COLO668 (cell line): ENCODE measurements at regions not wholly inside any gene's neighbourhood (a gene's known extent, or its start where the extent isn't known, plus 50 kb on each side); places are given as distances from the start of the nearest gene placed in this dataset.
"Not testable (repeated sequence)": the region's sequence is repeated elsewhere in the genome, so short reads cannot be mapped to it uniquely, and the experiment has no call there.

Experiments used
- DNase-seq: peaks from one replicate; lab custom pipeline; 2025; ENCODE audit not compliant: unreplicated experiment; lab: John Stamatoyannopoulos, UW

DNA sequence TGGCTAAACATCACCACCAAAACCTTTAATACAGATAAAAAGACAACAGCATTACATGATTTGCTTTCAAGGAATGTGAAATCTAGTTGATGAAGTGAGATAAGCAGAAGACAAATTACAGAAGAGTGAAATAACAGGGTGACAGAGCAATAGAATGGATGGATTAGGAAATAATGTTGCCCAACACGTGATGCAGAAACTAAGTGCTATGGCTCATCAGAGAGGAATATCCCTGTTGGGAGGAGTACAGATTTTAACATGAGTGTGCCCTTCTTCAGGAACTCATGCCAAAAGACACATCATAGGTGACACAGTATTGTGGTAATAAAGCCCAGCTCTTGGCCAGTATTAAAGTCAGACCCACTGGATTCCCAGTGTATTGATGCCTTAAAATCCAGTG is 176.6 kb upstream of the RAG2 start:
- no peak for DNase-seq

DNA sequence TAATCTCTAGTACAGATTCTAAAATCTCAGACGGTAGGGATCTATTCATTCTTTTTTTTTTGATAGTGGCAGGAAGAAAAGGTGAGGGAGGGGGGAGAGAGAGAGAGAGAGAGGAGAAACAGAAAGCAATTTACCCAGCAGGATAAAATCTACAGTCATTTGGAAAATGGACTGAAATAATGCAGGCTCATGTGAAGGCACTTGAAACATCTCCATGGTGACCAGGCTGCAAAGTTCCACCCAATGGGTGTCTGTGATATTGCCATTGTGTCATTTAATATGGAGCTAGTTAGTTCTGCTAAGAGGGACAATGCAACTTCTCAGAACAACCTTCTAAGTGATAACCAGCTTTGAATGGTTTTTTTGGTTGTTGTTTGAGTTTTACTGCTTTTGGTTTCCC is 165.2 kb upstream of the RAG2 start:
- DNase-seq: no peak

DNA sequence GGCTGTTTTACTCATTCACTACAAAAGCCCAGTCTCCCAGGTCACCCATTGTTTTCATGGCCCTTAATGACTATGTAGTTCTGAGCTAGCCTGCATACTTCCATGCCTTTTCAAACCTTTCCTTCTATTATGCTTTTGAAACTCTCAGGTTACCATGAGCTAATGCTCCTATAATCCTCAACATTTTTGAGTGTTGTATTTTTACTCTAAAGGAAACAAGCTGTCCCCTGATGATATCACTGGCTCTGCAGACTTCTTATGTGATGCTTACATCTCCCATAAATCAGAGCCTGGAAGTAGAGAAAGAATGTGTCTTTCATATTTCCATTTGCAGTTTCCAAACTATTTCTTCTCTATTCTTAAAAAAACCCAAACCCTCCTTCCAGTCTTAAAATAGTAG is 159.0 kb upstream of the RAG2 start:
- no peak for DNase-seq

DNA sequence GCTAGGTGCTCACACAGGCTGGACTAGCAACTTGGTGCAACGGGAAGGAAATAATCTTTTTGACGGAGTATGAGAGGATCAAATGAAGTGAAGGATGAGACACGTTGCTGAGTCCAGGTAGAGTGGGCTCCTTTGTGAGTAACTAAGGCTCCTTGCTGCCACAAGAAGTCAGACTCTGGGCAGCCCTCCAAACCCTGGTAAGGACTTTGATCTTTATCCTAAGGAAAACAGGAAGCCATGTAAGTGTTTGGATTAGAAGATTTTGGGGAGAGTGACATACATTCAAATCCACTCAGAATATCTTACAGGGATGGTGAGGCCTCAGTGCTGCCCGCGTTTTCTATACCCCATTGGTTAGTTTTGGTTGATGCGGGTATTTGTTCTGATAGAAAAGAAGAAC is 155.9 kb upstream of the RAG2 start:
- no peak for DNase-seq

DNA sequence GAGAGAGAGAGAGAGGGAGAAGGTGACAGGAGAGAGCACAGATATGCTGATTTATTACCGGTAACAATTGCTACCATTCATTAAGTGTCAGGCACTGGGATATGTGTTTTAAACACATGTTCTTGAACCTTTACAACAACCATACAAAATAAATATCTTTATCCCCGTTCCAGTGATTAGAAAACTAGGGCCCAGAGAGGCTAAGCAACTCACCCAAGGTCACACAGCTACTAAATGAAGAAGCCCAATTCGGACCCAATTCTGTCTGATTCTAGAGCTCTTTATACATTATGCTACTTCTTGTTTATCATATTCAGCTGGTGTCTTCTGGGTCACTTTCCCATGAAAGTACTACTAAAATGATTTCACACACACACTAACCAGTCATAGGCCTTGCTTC is 154.0 kb upstream of the RAG2 start:
- no peak for DNase-seq

DNA sequence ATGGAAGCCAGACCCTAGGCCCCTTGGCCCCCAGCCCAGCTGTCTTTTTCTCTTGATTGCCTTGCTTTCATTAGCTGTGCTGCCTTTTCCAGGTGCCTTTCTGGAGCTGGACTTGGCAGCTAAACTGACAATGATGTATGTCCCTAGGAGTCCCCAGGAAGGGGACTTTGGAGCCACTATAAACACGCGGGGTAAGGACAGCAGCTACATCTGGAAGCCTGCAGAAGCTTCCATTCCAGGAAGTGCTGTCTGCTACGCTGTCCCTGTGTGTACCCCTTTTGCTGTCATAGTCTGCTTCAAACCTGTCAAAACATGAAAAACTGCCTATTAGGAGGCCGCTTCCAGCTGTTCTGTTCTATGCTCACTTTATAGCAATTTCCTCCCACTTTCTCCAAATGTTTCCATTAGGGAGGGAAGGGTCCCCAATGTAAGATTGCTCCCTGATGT is 153.3 kb upstream of the RAG2 start:
- DNase-seq: no peak

DNA sequence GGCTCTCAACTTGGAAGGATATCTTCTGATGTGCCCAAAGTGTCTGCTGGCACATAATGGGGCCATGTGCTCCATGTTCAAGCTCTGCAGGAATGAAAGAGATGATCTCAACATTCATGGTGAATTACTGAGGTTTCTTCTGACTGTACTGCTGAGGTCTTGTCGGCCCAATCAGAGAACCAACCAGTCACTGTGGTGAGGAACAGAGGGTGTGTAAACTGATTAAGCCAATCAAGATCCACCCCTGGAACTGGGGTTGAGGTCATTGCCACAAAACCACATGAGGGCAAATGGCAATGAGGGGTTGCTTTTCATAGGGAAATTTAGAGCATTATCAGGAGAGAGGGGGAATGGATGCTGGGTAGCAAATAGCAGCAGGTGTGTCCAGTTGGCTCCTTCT is 152.3 kb upstream of the RAG2 start:
- no peak for DNase-seq

DNA sequence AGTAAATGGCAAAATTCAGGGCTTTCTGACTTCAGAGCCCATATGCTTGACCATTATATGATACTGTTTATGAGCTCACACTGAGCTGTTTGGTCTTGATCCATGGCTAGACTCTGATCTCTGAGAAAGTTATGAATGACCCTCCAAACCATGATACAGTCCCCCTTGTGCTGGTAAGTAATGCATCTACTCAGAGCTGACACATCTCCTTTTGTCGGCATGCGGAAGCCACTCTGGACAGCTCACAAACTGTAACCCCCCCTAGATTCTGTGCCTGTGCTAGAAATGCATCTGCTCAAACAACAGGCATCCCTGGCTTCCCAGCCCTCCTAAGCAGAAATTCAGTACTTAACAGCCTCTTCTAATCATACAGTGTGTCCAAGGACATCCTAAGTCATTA is 150.8 kb upstream of the RAG2 start:
- DNase-seq: no peak

DNA sequence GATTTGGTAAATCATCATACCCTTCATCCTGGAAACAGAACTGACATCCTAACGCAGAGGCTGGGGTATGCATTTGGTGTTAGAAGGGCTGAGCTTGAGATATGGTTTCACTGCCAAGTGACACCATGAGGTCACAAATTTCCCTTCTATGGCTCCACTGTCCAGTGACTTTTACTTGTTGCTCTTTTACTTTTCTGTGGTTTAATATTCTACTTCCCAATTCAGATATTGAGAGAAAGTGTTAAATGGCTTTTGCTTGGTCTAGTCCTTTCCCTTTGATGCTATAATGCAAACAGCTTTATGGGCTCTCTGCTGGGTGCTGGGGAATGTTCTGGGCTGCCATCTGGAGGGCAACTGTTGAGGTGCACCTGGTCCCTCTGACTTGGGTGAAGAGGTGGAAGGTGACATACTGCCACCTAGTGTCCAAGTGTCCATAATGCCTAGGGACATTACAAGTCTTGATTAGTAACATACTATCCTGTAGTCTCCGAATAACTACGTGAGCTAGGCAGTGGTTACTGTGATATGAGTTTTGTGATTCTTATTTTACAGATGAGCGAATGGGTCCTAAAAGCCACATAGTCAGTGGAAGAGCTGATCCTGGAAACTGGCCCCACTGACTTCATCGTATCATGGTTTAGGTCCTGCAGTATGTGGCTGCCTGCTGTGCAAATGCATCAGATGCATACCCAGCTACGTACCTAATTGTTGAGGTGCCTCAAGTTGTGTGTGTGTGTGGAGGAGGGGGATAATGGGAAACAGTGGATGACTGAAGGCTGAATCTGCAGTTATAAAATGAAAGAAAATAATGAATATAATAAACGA is 149.1 kb upstream of the RAG2 start:
- peak; percentile 85 for DNase-seq

DNA sequence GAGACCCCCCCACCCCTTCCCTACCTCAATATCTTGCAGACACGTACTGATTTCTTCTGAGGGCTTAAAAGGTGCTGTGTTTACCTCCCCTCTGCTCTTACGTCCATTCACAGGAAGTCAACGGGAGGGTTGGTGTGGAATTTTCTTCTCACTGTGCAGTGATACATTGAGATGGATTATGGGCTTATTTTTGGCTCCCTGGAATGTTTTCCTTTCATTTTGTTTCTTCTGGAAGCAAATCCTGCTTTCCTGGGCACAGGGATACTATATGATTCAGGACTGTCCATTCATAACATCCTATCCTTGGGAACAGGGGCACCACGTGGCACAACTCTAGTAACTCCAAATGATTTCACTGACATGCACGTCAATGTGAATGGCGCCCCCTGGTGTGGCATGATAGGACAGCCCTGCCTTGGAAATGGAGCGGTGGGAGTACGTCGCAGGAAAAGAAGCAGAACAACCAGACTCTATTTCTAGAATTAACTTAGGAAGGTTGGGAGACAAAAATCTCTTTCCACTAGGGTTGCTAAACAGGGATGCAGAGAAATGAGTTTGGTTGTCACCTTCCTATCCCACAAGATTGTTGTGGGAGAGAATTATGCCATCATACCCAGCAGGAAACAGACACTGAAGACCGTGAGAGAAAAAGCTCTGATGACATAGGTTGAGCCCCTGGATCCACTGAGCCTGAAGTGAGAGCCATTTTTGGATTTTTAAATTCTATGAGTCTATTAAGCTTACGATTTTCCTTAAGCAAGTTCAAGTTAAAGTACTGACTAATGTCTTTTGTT is 146.5 kb upstream of the RAG2 start:
- peak; percentile 50 for DNase-seq

DNA sequence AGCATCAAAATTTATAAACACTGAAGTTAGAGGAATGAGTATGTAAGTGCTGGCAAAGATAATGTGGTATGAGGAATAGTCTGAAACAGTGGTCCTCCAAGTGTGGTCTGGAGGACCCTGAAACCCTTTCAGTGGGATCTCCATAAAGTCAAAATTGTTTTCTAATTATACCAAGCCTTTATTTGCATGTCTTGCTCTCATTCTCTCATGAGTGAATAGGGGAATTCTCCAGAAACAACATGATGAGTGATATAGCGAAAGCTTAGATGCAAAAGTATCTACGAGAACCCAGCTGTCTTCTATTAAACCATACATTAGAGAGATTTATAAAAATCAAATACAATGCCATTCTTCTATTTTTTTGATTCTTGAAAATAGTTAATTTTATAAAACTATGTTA is 145.0 kb upstream of the RAG2 start:
- DNase-seq: no peak

DNA sequence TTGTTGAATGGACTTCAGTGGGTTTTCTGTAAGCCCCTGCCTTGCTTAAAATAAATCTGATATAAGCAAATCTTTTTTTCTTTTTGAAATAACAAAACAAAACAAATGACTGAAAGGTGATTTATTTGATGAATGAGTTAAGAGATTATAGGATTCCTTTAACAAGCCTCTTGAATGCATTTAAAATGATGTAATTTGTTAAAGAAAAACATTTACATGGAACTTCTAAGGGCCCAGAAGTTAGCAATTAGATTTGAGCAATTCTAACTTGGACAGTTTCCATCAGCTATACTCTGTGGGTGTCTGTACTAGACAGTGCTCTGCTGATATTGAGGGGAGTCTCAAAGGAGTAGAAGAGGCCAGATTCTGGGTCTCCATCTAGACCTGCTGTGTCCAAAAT is 143.5 kb upstream of the RAG2 start:
- no peak for DNase-seq

DNA sequence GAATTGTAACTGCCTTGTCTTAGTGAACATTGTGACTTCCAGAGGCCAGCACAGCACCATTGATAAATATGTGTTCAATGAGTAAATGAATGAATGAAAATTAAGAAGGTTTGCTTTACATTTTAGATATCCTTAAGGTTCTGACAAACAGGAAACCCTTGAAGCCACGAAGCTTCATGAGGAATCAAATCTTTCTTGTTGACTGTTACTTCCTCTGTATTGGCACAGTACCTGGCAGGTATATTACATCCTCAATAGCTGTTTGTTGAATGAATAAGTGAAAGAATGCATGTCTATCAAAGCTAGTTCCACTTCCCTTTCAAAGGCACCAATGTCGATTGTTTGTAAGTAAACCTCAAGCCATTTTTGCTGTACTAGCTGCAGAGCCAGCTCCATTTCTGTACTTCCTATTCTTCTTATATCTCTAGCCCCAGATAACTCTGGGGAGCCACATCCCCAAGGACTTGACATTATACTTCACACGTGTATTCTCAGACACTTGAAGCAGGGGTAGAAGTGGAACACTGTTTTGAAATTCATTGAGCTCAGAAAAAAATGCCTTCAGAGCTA is 140.3 kb upstream of the RAG2 start:
- DNase-seq: no peak

DNA sequence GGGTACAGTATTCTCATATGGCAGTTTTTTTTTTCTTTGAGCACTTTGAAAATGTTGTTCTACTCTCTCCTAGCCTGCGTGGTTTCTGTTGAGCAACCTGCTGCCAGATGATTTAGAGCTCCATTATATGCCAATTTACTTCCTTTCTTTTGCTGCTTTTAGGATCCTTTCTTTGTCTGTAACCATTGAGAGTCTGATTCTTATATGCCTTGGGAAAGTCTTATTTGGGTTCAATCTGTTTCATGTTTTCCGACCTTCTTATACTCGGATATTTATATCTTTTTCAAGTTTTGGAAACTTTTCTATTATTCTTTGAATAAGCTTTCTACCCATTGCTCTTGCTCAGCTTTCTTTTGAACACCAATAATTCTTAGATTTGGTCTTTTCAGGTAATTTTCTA is 138.1 kb upstream of the RAG2 start:
- DNase-seq: no peak

DNA sequence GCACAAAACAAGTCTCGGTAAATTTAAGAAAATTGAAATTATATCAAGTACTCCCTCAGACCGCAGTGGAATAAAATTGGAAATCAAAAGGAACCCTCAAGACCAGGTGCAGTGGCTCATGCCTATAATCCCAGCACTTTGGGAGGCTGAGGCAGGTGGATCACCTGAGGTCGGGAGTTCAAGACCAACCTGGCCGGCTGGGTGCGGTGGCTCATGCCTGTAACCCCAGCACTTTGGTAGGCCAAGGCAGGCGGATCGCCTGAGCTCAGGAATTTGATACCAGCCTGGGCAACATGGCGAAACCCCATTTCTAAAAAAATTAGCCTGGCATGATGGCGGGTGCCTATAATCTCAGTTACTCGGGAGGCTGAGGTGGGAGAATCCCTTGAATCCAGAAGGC is 135.7 kb upstream of the RAG2 start:
- not testable (repeated sequence) for DNase-seq

DNA sequence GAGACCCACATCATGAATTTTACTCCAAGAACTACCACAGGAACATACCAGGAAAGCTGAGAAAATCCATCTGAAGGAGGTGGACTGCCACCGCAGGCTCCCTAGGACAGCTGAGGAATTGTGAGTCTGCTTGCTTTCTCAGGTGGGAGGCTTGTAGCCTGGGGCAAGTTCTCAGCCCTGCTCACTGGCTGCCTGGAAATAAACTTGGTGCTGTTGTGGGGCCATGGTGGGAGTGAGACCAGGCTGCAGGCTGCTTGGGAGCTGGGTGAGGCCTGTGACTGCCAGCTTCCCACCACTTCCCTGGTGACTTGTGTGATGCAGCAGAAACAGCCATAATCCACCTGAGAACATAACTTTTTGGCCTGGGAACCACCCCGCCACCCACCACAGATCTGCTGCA is 132.7 kb upstream of the RAG2 start:
- no peak for DNase-seq

DNA sequence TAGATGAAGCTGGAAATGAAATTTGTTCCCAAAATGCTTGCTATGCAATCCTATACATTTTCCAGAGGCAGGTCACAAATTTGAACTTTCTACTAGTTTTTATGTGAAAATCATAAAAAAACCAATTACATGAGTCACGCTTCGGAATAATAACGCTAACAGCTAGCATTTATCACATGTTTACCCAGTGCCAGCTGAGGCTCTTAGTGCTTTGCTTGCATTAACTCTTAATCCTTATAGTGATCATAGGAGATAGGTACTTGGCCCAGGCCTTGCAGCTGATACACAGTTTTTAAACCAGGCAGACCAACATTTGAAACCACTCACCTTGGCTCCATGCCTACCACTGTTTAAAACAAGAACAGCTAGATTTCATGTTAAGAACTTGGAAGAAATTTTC is 131.8 kb upstream of the RAG2 start:
- no peak for DNase-seq

DNA sequence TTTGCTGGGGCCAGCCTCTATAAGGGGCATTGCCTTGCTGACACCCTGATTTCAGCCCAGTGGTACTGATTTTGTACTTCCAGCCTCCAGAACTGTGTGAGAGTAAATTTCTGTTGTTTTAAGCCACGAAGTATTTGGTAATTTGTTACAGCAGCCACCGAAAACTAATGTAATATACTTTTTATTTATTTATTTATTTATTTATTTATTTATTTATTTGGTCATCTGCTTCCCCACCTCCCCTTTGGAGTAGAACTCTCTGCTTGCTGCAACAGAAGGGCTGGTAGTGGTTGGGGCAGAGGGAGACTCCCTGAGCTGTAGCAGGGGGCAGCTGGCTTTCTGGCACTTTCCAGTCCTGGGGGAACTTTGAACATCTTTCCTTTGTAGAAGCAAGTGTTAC is 128.4 kb upstream of the RAG2 start:
- no peak for DNase-seq

DNA sequence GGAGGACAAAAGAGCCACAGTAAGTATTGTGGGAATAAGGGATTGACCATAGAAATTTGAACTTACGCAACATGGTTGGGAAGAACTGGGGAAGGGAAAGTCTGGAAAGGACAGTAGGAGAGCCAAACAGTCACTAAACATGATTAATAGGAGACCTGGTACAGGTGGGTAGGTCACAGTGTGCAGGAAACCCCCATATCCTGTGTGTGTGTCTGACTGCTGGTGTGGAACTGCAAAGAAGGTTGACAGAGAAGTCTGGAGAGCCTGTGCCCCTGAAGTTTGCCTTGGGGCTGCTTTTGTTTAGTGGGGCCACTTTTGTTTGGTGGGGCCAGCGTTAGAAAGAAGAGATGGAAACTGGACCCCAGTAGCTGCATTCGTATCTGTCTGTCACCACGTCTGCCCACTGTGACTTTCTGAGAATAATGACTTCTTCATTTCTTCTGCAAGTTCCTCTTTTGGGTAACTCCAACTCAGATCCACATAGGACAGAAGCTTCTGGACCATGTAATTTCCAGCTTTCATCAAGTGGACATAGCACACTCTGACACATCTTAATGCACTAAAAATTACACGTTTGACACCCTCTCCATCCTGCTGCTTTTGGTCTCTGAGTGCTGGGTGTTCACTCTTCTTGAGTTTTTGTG is 126.8 kb upstream of the RAG2 start:
- DNase-seq: no peak

DNA sequence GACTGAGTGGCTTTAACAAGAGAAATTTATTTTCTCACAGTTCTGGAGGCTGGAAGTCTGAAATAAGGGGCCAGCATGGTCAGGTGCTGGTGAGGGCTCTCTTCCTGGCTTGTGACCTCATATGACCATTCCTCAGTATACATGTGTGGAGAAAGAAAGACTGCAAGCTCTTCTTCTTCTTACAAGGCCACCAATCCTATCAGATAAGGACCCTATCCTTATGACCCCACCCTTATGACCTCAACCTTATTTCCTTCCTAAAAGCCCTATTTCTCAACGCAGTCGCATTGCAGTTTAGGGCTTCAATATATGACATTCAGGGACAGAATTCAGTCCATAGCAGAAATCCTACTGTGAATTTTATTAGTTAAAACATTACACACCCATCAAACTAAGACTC is 124.4 kb upstream of the RAG2 start:
- no peak for DNase-seq

DNA sequence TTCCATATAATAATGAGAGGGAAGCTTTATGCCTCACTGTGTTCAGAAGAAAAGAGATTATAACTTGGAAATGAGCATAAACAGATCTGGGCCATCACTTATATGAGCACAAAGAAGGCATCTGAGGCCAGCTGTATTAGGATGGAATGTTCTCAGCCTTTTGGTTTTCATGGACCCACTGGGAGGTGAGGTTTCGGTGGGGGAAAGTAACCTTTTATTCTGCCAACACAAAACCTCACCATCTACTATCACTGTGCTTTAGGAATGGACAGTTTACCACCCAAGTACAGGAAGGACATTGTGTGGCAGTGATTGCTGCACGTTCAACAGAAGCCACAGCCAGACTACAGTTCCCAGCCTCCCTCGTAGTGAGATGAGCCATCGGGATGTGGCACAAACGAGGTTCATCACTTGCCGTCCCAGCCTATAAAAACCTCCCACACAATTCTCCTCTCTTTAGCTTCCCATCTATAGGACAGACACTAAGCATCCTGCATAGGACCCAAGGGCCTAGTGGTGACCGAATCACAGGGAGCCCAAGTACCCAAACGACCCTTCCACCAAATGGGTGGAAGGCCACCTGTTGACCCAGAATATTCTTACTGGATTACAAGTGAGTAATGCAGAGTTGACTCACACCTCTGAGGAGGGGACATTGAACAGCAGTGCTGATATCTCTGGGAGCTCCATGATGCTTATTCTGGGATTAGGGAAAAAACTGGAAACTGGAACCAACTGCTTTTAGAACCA is 121.5 kb upstream of the RAG2 start:
- DNase-seq: no peak
